ENCODE measurements at regions not wholly inside any gene's neighbourhood (a gene's known extent, or its start where the extent isn't known, plus 50 kb on each side); places are given as distances from the start of the nearest gene placed in this dataset.

DNA sequence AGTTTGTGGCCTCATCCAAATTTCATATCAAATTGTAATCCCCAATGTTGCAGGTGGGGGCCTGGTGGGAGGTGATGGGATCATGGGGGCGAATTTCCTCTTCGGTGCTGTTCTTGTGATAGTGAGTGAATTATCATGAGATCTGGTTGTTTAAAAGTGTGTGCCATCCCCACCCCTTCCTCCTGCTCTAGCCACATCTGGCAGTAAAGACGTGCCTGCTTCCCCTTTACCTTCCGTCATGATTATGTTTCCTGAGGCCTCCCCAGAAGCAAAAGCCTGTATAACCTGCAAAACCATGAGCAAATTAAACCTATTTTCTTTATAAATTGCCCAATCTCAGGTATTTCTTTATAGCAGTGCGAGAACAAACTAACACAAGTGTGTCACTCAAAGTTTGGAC lies 71.0 kb upstream of the MOCS2 start:
- TF ChIP-seq, protein P1, sequence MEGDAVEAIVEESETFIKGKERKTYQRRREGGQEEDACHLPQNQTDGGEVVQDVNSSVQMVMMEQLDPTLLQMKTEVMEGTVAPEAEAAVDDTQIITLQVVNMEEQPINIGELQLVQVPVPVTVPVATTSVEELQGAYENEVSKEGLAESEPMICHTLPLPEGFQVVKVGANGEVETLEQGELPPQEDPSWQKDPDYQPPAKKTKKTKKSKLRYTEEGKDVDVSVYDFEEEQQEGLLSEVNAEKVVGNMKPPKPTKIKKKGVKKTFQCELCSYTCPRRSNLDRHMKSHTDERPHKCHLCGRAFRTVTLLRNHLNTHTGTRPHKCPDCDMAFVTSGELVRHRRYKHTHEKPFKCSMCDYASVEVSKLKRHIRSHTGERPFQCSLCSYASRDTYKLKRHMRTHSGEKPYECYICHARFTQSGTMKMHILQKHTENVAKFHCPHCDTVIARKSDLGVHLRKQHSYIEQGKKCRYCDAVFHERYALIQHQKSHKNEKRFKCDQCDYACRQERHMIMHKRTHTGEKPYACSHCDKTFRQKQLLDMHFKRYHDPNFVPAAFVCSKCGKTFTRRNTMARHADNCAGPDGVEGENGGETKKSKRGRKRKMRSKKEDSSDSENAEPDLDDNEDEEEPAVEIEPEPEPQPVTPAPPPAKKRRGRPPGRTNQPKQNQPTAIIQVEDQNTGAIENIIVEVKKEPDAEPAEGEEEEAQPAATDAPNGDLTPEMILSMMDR (IDR thresholded peaks at IDR 0.05; ENCODE audit: low read depth, low read length, missing control alignments) = no peak
- no peak for DNase-seq (ENCODE audit: low read depth)
- in situ Hi-C loops (cut with HindIII; ENCODE audit: low sequenced_read_pairs) = no loop called here
- H3K4me3 ChIP-seq (ENCODE audit: low read depth, low read length) = no peak overlapping the region

DNA sequence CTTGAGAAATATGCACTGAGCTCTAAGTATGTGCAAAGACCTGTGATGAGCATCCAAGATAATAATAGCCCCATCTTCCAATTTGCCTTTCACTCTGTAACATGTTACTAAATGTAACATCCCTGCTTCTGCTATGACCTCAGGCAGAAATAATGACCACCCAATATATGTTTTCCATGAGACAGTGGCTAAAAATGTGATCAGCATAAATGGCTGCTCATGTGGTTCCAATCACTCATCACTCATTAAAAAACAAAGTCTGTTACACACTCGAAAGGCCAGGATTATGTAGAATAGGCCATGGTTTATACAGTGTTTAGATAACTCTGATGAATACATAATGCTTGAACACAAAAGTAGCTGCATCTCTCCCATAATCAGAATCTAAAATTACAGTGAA lies 71.4 kb upstream of the MOCS2 start:
- no peak for DNase-seq (ENCODE audit: low read depth)
- H3K4me3 ChIP-seq (ENCODE audit: low read depth, low read length) = no peak overlapping the region
- TF ChIP-seq, protein P1 (IDR thresholded peaks at IDR 0.05; ENCODE audit: low read depth, low read length, missing control alignments) = no peak
- in situ Hi-C loops (cut with HindIII; ENCODE audit: low sequenced_read_pairs) = no loop called here

DNA sequence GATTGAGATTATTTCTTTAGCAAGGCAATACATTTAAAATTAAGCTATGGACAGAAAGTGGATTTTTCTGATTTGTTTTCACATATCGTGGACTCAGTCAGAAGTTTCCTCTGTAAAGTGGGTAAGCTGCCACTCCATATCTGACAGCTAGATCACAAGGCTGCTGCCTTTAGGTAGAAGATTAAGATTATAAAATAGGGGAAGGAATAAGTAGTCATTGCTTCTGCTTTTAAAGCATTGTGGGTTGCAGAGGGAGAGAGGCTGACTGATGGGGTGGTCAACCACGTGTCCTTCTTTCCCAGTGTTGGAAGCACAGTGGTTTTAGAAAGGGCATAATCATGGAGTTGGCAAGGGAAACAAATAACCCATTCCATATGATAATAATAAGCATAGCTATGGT lies 74.3 kb upstream of the MOCS2 start:
- in situ Hi-C loops (cut with HindIII; ENCODE audit: low sequenced_read_pairs) = no loop called here
- no peak overlapping the region for H3K4me3 ChIP-seq (ENCODE audit: low read depth, low read length)
- DNase-seq (ENCODE audit: low read depth) = no peak
- TF ChIP-seq, protein P1 (IDR thresholded peaks at IDR 0.05; ENCODE audit: low read depth, low read length, missing control alignments) = no peak

DNA sequence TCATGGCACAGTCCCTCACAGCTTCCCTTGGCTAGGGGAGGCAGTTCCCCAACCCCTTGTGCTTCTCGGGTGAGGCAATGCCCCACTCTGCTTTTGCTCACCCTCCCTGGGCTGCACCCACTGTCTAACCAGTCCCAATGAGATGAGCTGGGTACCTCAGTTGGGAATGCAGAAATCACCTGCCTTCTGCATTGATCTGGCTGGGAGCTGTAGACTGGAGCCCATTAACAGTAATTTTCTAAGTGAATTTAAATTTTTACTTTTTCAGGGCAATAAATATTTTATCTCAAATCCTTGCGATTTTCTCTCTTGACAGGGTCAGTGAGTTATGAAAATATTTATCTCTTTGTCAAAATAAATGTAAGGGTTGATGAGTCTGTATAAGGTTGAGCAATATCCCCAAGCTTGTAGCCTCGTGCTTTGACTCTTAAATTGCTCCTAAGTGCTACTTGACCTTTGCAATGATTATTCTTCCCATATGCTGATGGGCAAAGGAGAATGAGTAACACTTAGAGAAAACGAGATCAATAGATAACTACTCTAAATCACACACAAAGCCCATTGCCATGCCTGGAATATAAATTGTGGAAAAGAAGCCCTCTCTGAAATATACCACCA lies 82.1 kb upstream of the MOCS2 start:
- in situ Hi-C loops (cut with HindIII; ENCODE audit: low sequenced_read_pairs) = no loop called here
- TF ChIP-seq, protein P1 (IDR thresholded peaks at IDR 0.05; ENCODE audit: low read depth, low read length, missing control alignments) = no peak
- no peak overlapping the region for H3K4me3 ChIP-seq (ENCODE audit: low read depth, low read length)
- no peak for DNase-seq (ENCODE audit: low read depth)

DNA sequence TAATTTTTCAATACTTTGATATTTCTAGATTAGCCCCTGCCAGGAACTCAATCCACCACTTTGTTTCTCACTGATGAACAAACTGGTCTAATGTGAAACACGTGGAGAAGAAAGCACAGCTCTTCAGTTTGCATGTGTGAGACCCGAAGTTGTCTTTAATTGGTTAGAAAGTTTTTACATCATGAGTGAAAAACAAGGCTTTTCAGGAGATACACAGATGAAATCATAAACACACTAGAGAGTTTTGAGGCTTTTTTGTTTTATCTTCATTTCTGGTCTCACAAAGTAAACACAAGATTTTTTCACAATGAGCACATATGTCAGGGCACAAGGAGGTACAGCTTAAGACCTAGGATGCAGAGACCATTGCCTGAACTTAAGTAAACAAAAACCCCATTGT lies 84.5 kb upstream of the MOCS2 start:
- in situ Hi-C loops (cut with HindIII; ENCODE audit: low sequenced_read_pairs) = no loop called here
- DNase-seq (ENCODE audit: low read depth) = no peak
- TF ChIP-seq, protein P1 (IDR thresholded peaks at IDR 0.05; ENCODE audit: low read depth, low read length, missing control alignments) = no peak
- no peak overlapping the region for H3K4me3 ChIP-seq (ENCODE audit: low read depth, low read length)

DNA sequence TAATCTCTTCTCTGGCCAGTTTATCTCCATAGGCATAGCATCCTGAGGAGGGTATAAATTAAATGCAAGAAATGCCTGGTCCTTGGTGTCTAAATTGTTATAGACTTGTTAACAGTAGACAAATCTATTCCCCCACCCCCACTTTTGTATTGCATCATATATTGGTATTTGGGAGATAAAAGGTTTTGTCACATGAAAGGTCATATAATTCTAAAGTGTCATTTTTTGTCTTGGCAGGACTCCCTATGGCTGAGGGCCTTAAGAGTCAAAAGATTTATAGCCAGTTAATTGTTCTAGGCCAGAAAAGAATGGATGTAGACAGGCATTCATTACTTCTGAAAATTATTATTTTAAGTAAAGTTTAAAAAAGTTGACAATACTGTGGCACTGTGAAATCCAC lies 90.3 kb upstream of the MOCS2 start:
- no peak for DNase-seq (ENCODE audit: low read depth)
- in situ Hi-C loops (cut with HindIII; ENCODE audit: low sequenced_read_pairs) = no loop called here
- no peak overlapping the region for H3K4me3 ChIP-seq (ENCODE audit: low read depth, low read length)
- TF ChIP-seq, protein P1 (IDR thresholded peaks at IDR 0.05; ENCODE audit: low read depth, low read length, missing control alignments) = no peak

Data from astrocyte of the cerebellum (primary cell).